ENCODE measurements at regions not wholly inside any gene's neighbourhood (a gene's known extent, or its start where the extent isn't known, plus 50 kb on each side); places are given as distances from the start of the nearest gene placed in this dataset.
"Not testable (repeated sequence)": the region's sequence is repeated elsewhere in the genome, so short reads cannot be mapped to it uniquely, and the experiment has no call there.

DNA sequence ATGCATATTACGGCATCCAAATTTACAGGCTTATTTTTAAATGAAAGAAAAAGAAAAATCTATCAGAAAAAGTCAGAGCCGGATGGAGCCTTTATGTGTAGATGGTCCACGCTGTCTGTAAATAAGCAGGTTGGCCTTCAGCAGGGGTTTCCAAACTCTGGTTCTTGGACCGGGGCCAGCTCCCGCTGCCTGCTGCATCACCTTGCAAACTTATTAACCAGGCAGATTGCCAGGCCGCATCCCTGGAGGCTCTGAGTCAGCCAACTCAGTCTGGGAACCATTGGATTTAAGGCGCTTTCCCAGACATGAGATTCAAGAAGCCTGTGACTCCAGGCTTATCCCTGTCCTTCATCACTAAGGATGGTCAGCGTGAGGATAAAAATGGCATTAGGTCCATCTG is 212.4 kb downstream of the OPA1 start:
- DNase-seq = no peak

DNA sequence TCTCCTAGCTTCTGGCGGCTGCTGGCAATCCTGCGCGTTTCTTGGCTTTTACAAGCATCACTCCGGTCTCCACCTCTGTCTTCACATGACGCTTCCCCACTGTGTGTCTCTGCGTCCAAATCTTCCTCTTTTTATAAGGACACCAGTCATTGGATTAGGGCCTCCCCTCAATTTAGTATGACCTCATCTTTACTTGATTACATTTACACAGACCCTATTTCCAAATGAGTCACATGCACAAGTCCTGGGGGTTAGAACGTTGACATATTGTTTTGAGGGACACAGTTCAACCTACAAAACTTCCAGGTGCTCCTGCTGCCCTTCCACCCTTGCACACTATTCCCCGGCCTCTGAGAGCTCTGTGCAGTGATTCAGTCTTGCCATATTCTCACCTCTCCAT is 215.3 kb downstream of the OPA1 start:
- DNase-seq = no peak

DNA sequence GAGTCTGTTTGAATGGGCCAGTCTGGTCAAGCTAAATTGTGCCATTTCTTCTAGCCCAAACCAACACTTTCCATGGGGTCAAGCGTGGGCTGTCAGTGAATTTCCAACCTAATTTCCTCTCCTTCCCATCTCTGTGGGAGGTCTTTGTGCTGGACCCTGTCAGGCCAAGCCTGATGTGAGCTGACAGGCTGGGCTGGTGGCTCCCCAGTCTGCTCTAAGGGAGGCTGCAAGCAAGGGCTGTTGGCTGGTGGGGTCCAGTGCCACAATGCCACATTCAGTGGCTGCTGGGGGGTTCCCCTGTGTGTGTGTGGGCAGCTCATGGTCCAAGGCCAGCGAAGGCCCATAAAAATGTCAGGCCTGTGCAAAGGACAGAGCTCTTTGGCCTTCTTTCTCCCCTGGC is 216.1 kb downstream of the OPA1 start:
- no peak for DNase-seq

DNA sequence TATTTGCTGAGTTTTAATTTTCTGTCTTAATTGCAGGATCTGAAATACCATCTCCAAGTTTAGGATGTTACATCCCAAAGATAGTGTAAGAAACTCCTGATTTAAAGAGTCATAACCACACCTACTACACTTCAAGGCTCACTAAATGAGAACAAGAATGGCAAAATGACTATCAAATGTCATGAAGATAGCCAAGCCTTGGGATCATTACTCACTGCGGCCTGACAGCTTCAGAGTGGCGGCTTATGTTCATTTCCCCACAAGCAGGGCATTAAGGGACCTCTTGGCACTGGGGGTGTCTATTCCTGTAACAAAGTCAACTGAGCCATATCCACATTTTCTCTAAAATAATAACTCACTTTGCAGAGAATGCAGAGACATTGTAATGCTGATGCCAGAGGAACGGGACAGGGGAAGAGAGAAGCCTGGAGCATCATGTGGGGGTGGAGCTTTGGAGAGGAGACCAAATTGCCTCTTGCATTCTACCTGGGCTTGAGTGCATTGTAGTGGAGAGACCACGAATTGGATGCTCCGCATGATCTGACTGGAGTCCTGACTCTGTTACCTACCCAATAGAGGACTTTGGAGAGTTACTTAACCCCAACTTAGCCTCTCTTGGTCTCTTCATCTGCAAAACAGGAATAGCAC is 219.2 kb downstream of the OPA1 start:
- DNase-seq = no peak

DNA sequence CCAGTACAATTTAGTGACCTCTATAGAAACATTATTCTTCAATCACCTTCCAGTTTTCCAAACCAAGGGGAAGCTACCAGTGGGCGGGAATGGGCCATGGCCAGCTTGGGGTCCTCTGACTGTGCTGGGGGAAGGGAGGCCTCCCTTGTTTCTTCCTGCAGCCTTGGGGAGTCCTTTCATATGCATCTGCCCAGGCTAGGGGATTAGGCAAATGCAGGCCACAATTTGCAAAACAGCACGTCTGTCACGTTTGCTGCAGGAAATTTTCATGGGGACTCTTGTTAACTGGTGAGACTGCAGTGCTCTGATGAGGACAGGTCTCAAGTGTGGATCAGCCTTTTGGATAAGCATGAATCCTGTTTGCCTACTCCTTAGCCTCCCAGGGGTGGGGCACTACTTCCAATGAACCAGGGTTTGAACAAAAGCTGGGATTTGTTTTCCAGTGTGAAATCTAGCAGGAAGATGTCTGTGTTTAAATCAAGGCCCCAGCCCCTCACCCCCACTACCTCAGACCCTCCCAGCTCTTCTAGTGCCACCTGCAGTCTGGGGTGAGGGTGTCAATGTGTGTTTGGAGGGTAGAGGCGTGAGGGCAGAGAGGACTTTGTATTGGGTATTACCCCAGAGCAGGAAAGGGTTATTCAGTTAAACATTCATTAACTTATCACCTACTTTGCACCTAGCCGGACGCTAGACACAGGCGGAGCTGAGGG is 219.9 kb downstream of the OPA1 start:
- DNase-seq = no peak

DNA sequence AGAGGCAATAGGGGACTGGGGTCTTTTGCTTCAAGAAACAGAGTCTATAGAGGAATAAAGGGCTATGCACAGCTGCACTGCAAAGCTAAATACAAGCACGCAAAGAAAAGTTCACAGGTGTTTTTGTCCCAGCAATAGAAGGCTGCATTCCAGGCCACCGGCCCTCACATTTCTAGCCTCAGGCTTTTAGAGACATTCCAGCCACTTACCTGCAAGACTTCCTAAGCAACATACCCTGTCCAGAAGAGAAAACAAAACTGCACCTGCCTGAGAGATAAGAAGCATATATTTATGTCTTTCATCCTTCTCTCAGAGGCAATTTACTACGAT is 220.5 kb downstream of the OPA1 start:
- no peak for DNase-seq

DNA sequence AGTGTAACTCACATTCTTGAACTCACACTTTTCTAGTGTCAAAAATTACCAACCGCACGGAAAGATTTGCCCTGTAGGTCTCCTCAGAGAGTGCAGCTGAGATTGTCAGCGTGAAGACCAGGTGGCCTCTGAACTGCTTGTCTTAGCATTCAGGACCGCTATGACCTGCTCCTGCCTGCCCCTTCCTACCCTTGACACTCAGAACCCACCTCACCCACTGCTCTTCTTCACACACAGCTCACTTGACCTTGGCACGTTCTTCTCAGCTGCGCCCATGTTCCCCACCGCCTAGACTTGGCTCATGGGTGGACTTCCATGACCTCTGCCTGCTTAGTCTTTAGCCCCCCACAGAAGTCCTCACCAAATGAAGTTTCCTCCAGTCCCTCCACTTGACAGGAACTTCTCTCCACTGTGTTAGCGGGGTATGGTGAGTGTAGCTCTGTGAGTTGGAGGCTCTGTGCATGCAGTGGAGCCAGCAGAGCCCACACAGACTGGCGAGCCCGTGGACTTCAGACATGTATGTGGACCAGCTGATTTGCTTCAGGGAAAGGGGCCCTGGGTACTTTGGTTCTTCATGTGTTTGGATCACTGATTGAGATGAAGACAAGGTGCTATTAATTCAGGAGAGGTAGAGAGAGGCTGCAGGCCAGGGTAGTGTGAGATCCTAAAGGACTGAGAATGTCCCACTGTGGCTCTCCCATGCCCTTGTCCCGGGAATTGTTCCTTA is 221.3 kb downstream of the OPA1 start:
- no peak for DNase-seq

DNA sequence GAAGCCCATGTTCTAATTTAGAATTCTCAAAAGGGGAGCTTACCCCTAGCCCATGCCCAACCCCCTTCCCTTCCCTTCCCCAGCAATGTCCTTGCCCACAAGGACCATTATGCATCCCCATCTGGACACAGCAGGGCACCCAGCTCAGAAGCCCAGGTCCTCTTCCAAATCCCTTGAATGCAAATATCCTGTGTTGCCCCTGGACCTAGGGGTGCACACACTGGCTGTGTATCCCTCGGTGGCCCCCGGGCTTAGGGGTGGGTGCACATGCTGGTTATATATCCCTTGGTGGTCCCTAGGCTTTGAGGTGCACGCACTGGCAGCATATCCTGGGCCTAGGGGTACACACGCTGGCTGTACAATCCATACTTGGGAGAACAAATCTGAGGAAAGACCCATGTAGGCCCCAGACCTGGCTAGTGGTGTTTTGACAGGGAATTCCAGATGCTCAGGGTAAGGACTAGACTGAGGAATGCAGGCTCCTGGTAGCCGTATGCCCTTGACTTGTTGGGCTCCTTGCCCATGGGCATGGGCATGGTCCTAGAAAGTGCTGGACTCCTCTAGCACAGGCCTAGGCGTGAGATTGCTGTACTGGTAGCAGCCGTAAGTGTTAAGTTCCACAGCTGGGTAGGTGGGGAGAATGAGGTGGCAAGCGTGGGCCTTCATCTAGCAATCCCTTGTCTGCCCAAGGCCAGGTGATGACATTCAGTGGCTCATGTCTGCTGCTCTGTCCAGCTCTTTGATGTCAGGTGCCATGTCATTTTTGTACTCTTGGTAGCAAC is 222.4 kb downstream of the OPA1 start:
- DNase-seq = no peak

DNA sequence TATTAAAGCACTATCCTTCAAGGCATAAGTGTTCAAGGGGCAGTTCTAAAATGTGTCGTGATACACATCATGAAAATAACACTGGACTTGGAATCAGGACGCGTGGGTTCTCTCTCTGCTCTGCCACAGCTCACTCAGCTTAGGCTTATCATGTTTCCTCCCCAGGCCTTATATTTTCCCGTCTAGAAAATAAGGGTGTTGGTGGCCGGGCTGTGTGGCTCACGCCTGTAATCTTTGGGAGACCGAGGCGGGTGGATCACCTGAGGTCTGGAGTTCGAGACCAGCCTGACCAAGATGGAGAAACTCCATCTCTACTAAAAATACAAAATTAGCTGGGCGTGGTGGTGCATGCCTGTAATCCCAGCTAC is 223.0 kb downstream of the OPA1 start:
- no peak for DNase-seq

DNA sequence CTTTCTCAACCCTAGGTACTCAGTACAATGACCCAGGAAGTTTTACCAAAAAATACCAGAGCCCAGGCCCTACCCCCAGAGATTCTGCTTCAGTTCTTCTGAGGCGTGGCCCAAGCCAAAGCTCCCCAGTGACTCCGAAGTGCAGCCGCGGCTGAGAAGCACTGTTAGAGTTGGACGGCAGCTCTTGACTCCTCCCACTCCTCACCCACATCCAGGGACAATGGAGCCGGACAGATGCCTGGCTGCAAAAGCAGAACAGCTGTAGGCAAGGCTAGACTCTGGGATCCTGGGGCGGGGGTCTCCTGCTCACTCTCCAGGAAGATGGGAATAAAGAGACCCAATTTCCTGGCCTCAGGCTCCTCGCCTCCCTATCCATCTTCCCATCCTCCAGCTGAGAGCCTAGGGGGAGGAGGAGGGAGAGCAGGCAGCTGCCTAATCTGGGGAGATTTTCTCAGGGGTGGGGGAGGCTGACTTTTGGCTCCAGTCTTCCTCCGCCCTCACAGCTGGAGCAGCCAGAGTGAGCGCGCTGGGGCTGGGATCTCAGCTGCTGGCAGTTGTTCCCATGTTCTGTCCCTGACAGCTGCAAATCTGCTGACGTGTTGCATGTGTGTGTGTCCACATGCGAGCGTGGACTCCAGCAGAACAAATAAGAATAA is 223.8 kb downstream of the OPA1 start:
- no peak for DNase-seq

DNA sequence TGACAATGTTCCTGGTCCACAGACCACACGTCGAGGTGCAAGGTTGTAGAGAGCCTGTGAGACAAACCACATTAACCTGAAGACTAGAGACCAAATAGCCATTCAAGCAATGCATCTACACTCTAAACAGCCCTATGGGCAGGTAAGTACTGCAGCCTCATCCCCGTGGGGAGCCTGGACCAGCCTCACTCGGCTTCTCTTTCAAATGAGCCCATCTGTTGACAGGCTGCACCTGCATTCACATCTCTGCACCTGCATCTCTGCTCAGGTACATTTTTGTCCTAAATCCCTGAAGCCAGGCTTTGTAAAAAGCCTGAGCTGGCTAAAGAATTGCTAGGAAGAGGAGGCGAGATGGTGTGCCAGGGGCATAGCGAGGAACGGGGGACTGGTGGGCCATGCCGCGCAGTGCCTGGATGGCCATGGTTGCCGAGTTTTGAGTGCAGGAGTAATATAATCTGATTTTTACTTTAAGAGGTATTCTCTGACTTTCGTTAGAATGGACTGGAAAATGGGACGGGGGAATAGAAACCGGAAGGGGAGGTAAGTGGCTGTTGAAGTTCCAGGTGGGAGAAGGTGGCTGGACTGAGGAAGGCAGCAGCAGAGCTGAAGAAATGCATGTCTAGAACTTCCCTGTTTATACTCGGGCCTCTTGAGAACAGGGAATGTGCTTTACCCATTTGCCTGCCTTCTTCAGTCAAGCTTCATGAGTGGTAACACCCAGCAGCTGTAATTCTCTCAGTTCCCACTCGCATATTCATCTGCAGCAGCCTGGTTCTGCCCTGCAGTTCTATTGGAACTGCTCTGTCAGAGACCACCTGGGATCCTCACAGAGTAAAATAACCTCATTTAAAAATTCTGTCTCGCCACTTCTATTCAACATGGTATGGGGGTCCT is 226.4 kb downstream of the OPA1 start:
- no peak for DNase-seq

DNA sequence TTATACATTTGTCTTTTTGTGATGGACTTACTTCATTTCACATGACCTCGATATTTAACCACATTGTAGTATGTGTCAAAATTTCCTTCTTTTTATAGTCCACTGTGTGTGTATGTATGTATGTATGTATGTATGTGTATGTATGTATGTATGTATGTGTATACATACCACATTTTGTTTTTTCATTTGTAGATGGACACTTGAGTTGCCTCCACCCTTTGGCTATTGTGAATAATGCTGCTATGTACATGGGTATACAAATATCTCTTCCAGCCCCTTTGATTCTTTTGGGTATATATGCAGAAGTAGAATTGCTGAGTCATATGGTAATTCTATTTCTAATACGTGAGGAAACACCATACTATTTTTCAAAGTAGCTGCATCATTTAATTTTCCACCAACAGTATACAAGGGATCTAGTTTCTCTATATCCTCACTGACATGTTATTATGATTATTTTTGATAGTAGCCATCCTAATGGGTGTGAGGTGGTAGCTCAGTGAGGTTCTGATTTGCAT is 228.2 kb downstream of the OPA1 start:
- DNase-seq = no peak

DNA sequence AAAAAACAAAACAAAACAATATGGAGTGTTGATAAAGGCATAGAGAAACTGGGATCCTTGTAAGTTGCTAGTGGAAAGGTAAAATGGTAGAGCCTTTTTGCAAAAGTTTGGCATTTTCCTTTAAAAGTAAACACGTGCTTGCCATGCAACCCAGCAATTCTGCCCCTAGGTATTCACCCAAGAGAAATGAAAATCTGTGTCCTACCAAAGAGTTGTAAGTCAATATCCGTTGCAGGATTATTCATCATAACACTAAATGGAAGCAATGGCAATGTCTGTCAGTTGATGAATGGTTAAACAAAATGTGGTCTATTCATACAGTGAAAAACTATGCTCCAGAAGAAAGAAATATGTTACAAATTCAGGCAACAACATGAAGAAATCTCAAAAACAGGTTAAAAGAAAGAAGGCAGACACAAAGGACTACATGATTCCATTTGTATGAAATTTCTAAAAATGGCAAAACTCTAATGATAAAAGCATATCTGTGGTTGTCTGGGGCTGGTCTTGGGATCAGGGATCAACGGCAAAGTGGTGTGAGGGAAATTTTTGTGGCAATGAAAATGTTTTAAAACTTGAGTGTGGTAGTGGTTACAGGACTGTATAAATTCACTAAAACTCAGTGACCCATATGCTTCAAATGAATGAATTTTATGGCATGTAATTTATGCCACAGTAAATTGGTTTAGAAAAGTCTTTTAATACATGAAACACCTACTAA is 229.6 kb downstream of the OPA1 start:
- no peak for DNase-seq

DNA sequence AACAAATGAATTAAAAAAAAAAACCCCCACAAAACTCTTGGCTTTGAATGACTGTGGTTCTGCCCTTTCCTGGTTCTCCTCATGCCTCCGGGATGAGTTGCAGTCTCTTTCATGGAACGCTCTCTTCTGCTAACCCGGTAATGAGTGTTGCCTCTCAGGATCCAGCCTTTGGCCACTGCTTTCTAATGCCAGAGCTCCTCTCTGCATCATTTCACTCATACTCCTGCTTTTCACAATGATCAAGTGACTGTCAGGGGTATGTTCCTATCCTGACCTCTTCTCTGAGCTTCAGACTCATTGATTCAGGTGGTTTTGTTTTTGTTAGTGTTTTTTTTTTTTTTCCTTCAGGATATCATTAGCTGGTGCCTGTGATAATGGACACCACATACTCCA is 230.2 kb downstream of the OPA1 start:
- not testable (repeated sequence) for DNase-seq

DNA sequence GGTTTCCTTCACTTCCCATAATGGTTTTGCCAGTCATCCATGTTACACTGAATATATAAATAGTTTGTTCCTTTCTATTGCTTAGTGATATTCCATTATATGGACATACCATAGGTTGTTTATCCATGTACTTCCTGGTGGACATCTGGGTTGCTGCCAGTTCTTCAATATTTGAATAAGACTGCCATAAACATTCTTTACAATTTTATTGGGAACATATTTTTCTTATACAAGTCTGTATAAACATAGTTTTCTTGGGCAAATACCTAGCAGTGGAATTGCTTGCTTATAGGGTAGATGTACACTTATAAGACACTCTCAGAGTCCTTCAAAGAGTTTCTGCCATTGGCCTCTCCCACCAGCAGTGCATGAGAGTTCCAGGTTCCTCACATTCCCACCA is 231.4 kb downstream of the OPA1 start:
- DNase-seq = no peak

DNA sequence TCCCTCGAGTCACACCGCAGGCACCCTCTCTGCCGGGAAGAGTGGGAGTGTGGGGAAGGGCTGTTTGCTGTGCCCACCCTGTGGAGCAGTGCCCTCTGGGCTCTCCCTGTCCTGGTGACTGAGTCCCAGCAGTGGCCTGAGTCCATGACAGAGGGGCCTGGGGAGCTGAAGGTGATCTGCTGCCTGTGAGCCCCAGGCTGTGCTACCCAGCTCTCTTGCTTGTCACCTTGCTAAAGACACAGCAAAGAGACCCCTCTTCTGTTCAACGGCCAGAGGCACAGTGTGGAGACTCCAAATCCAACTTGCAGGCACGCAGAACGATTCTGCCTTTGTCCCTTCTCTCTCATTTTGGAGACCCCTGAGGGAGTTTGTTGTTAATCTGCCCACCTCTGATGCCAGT is 232.6 kb downstream of the OPA1 start:
- DNase-seq = no peak

DNA sequence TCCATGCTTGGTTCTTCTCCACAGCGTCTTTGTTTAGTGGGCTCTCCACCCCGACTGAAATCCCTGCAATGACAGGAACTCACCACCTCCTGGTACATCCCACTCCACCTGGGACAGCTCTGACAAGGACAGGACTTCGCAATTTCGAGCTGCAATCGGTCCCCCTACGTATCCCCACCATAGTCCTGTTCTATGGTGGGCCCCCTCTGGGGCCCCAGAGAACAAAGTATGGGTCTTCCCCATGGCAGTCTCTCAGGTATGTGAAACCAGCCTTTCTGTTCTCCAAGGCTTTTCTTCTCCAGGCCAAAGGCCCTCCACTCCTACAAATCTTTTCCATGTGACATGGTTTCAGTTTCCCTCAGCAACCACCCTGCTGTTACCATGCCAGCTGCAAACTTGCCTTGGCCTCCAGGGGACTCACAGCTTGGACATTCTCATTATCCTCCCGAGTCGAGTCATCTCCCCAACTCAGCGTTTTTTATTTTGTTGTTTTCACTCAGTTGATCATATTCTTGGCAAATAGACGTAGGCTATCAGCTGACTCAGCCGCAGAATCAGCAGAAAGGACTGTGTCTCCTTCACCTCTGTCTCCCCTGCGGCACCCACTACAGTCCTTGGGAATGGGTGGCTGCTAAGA is 233.3 kb downstream of the OPA1 start:
- no peak for DNase-seq

DNA sequence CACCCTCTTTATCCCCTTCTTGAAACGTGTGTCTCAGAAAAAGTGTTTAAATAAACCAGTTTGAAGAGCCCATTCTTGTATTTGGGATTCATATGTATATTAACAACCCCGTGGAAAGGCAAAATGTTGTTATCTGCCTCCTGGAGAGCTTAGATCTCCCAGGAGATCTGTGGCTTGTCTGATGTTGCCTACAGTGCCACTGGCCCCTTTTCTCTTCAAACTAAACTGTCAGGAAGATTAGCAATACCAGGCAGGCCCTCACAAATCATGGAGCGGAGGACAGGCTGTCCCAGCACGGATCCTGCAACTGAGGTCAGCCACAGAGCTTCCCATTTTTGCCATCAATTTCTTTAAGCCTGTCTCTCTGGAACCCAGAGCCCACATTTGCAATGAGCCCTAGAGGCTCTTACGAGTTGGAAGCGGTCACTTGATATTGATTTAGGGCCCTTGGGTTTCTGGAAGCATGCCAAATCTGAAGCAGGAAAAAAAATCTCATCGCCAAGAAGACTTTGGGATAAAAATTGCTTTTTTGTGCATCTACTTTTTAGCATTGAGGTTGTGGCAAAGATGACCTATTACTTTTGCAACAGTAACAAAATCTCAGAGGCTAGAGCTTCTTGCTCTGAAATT is 234.1 kb downstream of the OPA1 start:
- no peak for DNase-seq

DNA sequence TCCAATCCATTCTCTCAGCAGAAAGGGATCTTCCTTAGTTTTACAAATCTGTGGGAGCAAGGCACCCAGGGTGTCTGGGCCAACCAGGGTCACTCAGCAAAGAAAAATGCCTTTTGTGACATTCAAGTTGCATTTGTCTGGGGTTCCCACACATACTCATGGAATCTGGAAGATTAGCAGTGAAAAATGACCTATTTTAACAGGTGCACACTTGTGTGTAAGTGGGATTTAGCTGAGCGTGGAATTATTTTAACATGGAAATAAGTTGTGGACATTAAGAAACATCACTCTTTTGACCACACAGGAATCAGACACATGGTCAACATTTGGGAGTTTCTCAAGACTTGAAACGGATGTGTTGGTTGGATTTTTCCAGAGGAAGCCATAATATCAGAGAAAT is 234.9 kb downstream of the OPA1 start:
- DNase-seq = no peak

DNA sequence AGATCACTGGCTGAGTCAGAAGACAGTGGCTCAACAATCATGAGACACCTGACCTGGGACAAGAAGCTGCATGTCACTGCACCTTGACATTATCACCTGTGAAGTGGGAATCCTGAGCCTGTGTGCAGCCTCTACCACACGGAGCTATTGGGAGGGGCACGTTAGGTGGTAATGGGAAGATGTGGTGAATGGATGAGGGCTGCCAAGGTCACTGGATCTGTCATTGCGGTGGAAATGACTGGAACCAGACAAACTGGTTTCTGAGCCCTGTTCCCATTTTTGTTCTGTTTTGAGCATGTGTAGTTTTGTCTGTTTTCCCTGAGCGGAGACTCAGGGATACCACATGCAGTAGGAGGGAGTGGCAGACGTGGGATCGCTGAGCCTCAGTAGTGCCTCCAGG is 235.5 kb downstream of the OPA1 start:
- no peak for DNase-seq

Data from CD4-positive, alpha-beta T cell treated with Interferon gamma for 1 hour (primary cell).